H9 (cell line): ENCODE measurements at regions not wholly inside any gene's neighbourhood (a gene's known extent, or its start where the extent isn't known, plus 50 kb on each side); places are given as distances from the start of the nearest gene placed in this dataset.
"Not testable (repeated sequence)": the region's sequence is repeated elsewhere in the genome, so short reads cannot be mapped to it uniquely, and the experiment has no call there.

Experiments used
- DNase-seq: peaks from one replicate; pipeline ENCODE4 v3.0.0-alpha.2; 2017
- H2AFZ ChIP-seq: one replicate; pipeline ENCODE4 v1.6.1; 2013; ENCODE audit warnings: mild to moderate bottlenecking, low read length, control low read depth, moderate library complexity
- H2AK5ac ChIP-seq: 2 replicates; pipeline ENCODE4 v1.6.1; 2013; ENCODE audit warnings: low read length, control low read depth, mixed read lengths; ENCODE audit not compliant: insufficient read length
- H2BK120ac ChIP-seq: one replicate; pipeline ENCODE4 v1.6.1; 2013; ENCODE audit warnings: low read depth, mild to moderate bottlenecking, low read length, control low read depth, inconsistent platforms; ENCODE audit not compliant: poor library complexity, severe bottlenecking
- H2BK12ac ChIP-seq: 2 replicates; pipeline ENCODE4 v1.6.1; 2013; ENCODE audit warnings: low read length, control low read depth, mixed read lengths, low read depth; ENCODE audit not compliant: insufficient read length
- H2BK15ac ChIP-seq: 2 replicates; pipeline ENCODE4 v1.6.1; 2013; ENCODE audit warnings: low read depth, low read length, control low read depth
- H2BK20ac ChIP-seq: one replicate; pipeline ENCODE4 v1.6.1; 2013; ENCODE audit warnings: low read depth, mild to moderate bottlenecking, low read length, control low read depth, inconsistent platforms; ENCODE audit not compliant: poor library complexity, severe bottlenecking
- H2BK5ac ChIP-seq: 2 replicates; pipeline ENCODE4 v1.6.1; 2013; ENCODE audit warnings: low read length, control low read depth, mixed read lengths; ENCODE audit not compliant: insufficient read length
- H3K14ac ChIP-seq: 2 replicates; pipeline ENCODE4 v1.6.1; 2013; ENCODE audit warnings: low read length, control low read depth; ENCODE audit not compliant: insufficient read depth
- H3K18ac ChIP-seq: 2 replicates; pipeline ENCODE4 v1.6.1; 2013; ENCODE audit warnings: low read depth, mild to moderate bottlenecking, mixed read lengths, low read length, control low read depth; ENCODE audit not compliant: insufficient read length
- H3K23ac ChIP-seq: 2 replicates; pipeline ENCODE4 v1.6.1; 2013; ENCODE audit warnings: low read length, control low read depth, mixed read lengths, low read depth; ENCODE audit not compliant: insufficient read length
- H3K23me2 ChIP-seq: 2 replicates; pipeline ENCODE4 v1.6.1; 2013; ENCODE audit warnings: low read depth, mild to moderate bottlenecking, mixed read lengths, low read length, control low read depth; ENCODE audit not compliant: insufficient read length, poor library complexity, severe bottlenecking
- H3K27ac ChIP-seq: 2 replicates; pipeline ENCODE4 v1.5.1; 2013; ENCODE audit warnings: low read length, control low read depth, mixed read lengths, low read depth; ENCODE audit not compliant: insufficient read length
- H3K27me3 ChIP-seq: 2 replicates; pipeline ENCODE4 v1.6.1; 2013; ENCODE audit warnings: low read length, control low read depth, inconsistent platforms; ENCODE audit not compliant: insufficient read depth
- H3K4ac ChIP-seq: 2 replicates; pipeline ENCODE4 v1.6.1; 2013; ENCODE audit warnings: low read depth, mild to moderate bottlenecking, control low read depth, inconsistent platforms, low read length, moderate library complexity
- H3K4me1 ChIP-seq: 2 replicates; pipeline ENCODE4 v1.6.1; 2013; ENCODE audit warnings: low read length, control low read depth, inconsistent platforms; ENCODE audit not compliant: insufficient read depth
- H3K4me2 ChIP-seq: 2 replicates; pipeline ENCODE4 v1.6.1; 2013; ENCODE audit warnings: low read length, control low read depth, mixed read lengths; ENCODE audit not compliant: insufficient read length, insufficient read depth
- H3K56ac ChIP-seq: 2 replicates; pipeline ENCODE4 v1.6.1; 2013; ENCODE audit warnings: low read depth, mild to moderate bottlenecking, mixed read lengths, low read length, control low read depth; ENCODE audit not compliant: insufficient read length
- H3K79me1 ChIP-seq: 2 replicates; pipeline ENCODE4 v1.6.1; 2013; ENCODE audit warnings: low read depth, mild to moderate bottlenecking, moderate library complexity, low read length, control low read depth, inconsistent platforms; ENCODE audit not compliant: insufficient read depth, poor library complexity, severe bottlenecking
- H3K79me2 ChIP-seq: 2 replicates; pipeline ENCODE4 v1.6.1; 2013; ENCODE audit warnings: low read length, control low read depth, inconsistent platforms; ENCODE audit not compliant: insufficient read depth
- H3K9ac ChIP-seq: 2 replicates; pipeline ENCODE4 v1.6.1; 2013; ENCODE audit warnings: low read length, control low read depth, mixed read lengths; ENCODE audit not compliant: insufficient read length; ENCODE audit errors: extremely low read depth
- H3K9me3 ChIP-seq: one replicate; pipeline ENCODE4 v1.6.1; 2013; ENCODE audit warnings: low read depth, low read length, inconsistent platforms; ENCODE audit not compliant: control insufficient read depth
- H3T11ph ChIP-seq: one replicate; pipeline ENCODE4 v1.6.1; 2013; ENCODE audit warnings: mild to moderate bottlenecking, low read length, control low read depth, inconsistent platforms
- H4K20me1 ChIP-seq: one replicate; pipeline ENCODE4 v1.6.1; 2013; ENCODE audit not compliant: control insufficient read depth, insufficient read length, insufficient read depth
- H4K5ac ChIP-seq: 2 replicates; pipeline ENCODE4 v1.6.1; 2013; ENCODE audit warnings: low read depth, mild to moderate bottlenecking, mixed read lengths, low read length, control low read depth; ENCODE audit not compliant: insufficient read length
- H4K8ac ChIP-seq: replicated peaks from 2 replicates; pipeline ENCODE4 v1.6.1; 2013; ENCODE audit warnings: low read length, control low read depth, mixed read lengths, low read depth; ENCODE audit not compliant: insufficient read length
- H4K91ac ChIP-seq: 2 replicates; pipeline ENCODE4 v1.6.1; 2013; ENCODE audit warnings: low read depth, mild to moderate bottlenecking, moderate library complexity, mixed read lengths, low read length, control low read depth; ENCODE audit not compliant: insufficient read length
- H3K27ac Mint-ChIP-seq, 3 experiments: 2 replicates in 2 of 3; 3 replicates in 1 of 3; pipeline ENCODE4 v1.8.0; 2020 to 2021; ENCODE audit warnings: mixed read lengths in 3 of 3, mild to moderate bottlenecking in 1 of 3, moderate library complexity in 1 of 3
- H3K27me3 Mint-ChIP-seq: 2 replicates; pipeline ENCODE4 v1.8.0; 2021; ENCODE audit warnings: low read depth, mild to moderate bottlenecking, moderate library complexity, mixed read lengths
- H3K36me3 Mint-ChIP-seq, 3 experiments: 2 replicates in 2 of 3; 3 replicates in 1 of 3; pipeline ENCODE4 v1.8.0; 2020 to 2021; ENCODE audit warnings: low read depth in 3 of 3, mixed read lengths in 3 of 3; ENCODE audit not compliant: insufficient read depth in 1 of 3
- H3K4me1 Mint-ChIP-seq, 2 experiments: 2 replicates each; pipeline ENCODE4 v1.8.0; 2020; ENCODE audit warnings: mixed read lengths in 2 of 2
- H3K4me3 Mint-ChIP-seq, 2 experiments: 2 replicates in 1 of 2; 3 replicates in 1 of 2; pipeline ENCODE4 v1.8.0; 2020 to 2021; ENCODE audit warnings: mild to moderate bottlenecking in 2 of 2, mixed read lengths in 2 of 2, moderate library complexity in 1 of 2
- H3K9me3 Mint-ChIP-seq, 2 experiments: 2 replicates in 1 of 2; 3 replicates in 1 of 2; pipeline ENCODE4 v1.8.0; 2020; ENCODE audit warnings: mild to moderate bottlenecking in 2 of 2, mixed read lengths in 2 of 2, moderate library complexity in 1 of 2
- WGBS: extraction: QIAGEN DNeasy Blood & Tissue Kit; methylation state at CpG from one replicate; pipeline ENCODE4 v1.1.7; 2013; ENCODE audit warnings: missing lambda C conversion rate, low lambda C conversion rate, mixed read lengths; ENCODE audit not compliant: insufficient read length; ENCODE audit errors: extremely low coverage; 5-methylcytosine and 5-hydroxymethylcytosine counted together
- TF ChIP-seq, protein P1 (sequence below): fragments of 200-600 bp; sonication (generic); conservative IDR thresholded peaks from 3 replicates; pipeline ENCODE4 v1.8.0; 2021; ENCODE audit warnings: antibody characterized with exemption, mild to moderate bottlenecking

DNA sequence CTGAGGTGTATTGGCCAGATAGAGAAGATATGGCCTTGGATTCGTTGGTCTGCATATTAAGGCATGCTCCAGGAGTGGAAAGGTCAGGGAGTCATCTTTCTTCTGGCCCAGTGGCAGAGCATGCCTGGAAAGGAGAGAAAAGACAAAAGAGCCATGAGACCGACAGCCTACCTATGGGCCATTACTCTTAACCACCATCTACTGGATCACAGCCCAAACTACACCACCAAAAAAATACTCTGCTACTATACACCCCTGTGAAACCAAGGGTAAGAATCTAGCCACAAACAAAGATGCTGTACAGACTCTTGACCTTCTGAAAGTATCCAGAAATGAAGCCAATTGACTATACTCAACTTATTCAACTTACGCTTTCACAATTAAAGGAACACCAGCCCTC lies 96.1 kb upstream of the PLSCR5 start:
- Histone ChIP-seq H3T11ph (no peak overlapping the region), H2BK15ac (no peak overlapping the region), H3K23ac (no peak overlapping the region), H2BK20ac (no peak overlapping the region), H3K4me2 (no peak overlapping the region), H3K9me3 (no peaks in the 10 kb centered on the region), H2BK120ac (no peak overlapping the region), H4K91ac (no peak overlapping the region), H3K23me2 (no peaks in the 10 kb centered on the region), H2AK5ac (no peak overlapping the region), H3K79me2 (no peaks in the 10 kb centered on the region), H3K9ac (no peak overlapping the region), H2AFZ (no peak overlapping the region), H2BK5ac (no peak overlapping the region), H3K56ac (no peak overlapping the region), H3K4ac (no peak overlapping the region), H4K8ac (no peak overlapping the region), H2BK12ac (no peak overlapping the region), H4K20me1 (no peaks in the 10 kb centered on the region), H3K27me3 (no peaks in the 10 kb centered on the region), H3K27ac (no peak overlapping the region), H3K14ac (no peak overlapping the region), H3K4me1 (no peaks in the 10 kb centered on the region), H3K79me1 (no peaks in the 10 kb centered on the region), H4K5ac (no peak overlapping the region), H3K18ac (no peak overlapping the region)
- no peak for DNase-seq
- Mint-ChIP-seq H3K36me3 (no peaks in the 10 kb centered on the region), H3K9me3 (no peaks in the 10 kb centered on the region), H3K27ac (no peak overlapping the region), H3K27me3 (no peaks in the 10 kb centered on the region), H3K4me1 (no peaks in the 10 kb centered on the region), H3K4me3 (no peak overlapping the region)
- TF ChIP-seq, protein P1, sequence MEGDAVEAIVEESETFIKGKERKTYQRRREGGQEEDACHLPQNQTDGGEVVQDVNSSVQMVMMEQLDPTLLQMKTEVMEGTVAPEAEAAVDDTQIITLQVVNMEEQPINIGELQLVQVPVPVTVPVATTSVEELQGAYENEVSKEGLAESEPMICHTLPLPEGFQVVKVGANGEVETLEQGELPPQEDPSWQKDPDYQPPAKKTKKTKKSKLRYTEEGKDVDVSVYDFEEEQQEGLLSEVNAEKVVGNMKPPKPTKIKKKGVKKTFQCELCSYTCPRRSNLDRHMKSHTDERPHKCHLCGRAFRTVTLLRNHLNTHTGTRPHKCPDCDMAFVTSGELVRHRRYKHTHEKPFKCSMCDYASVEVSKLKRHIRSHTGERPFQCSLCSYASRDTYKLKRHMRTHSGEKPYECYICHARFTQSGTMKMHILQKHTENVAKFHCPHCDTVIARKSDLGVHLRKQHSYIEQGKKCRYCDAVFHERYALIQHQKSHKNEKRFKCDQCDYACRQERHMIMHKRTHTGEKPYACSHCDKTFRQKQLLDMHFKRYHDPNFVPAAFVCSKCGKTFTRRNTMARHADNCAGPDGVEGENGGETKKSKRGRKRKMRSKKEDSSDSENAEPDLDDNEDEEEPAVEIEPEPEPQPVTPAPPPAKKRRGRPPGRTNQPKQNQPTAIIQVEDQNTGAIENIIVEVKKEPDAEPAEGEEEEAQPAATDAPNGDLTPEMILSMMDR = no peak; the same call in 2 of the 3 replicates
- WGBS = no CpG with 5 or more reads among the region's 3 CpGs

- H2BK5ac ChIP-seq, H3K9me3 ChIP-seq, H3K36me3 Mint-ChIP-seq, H2BK15ac ChIP-seq, H4K8ac ChIP-seq, H3K23me2 ChIP-seq, H3K27me3 ChIP-seq, H2BK20ac ChIP-seq, H4K20me1 ChIP-seq, H3K4me1 ChIP-seq, H3K4me3 Mint-ChIP-seq, H3K14ac ChIP-seq, H2AK5ac ChIP-seq, H3K9me3 Mint-ChIP-seq, H3K27ac ChIP-seq, H2AFZ ChIP-seq, H4K5ac ChIP-seq, H3K56ac ChIP-seq, H2BK120ac ChIP-seq, H3K4me2 ChIP-seq, H3K27me3 Mint-ChIP-seq, H3K27ac Mint-ChIP-seq, H3T11ph ChIP-seq, H3K4ac ChIP-seq, H3K23ac ChIP-seq, H3K18ac ChIP-seq, H3K9ac ChIP-seq, H3K79me2 ChIP-seq, H3K4me1 Mint-ChIP-seq, H2BK12ac ChIP-seq, H4K91ac ChIP-seq, H3K79me1 ChIP-seq, DNase-seq: not testable (repeated sequence)
Measured at GRCh38 chr3:146700025-146700424, 94.9 kb upstream of the PLSCR5 start.
